Head of caudate nucleus (tissue), 42 donors: ENCODE measurements at regions not wholly inside any gene's neighbourhood (a gene's known extent, or its start where the extent isn't known, plus 50 kb on each side); places are given as distances from the start of the nearest gene placed in this dataset.
"Not testable (repeated sequence)": the region's sequence is repeated elsewhere in the genome, so short reads cannot be mapped to it uniquely, and the experiment has no call there.

Source experiments
- DNase-seq, 42 donors: peaks; one replicate each; pipeline versions ENCODE4 v3.0.0 to v3.0.0-alpha.2; 2020 to 2021; ENCODE audit warnings: mixed read lengths in 7 of 42
- intact Hi-C: fragments of 100-400 bp; cut with DNase I; formaldehyde crosslinking; loops from one replicate; pipeline ENCODE4 v1.15.0; 2022

- intact Hi-C loops, result no loop called here
- DNase-seq, result no peak
These were observed 663.3 kb upstream of the ADGRB3 start for GRCh38 chr6:67971812-67972211.

GRCh38 chr6:67966830-67967229 is 668.3 kb upstream of the ADGRB3 start:
- intact Hi-C loops, result no loop called here

GRCh38 chr6:67956352-67956751 is 678.7 kb upstream of the ADGRB3 start:
- intact Hi-C loops, result no loop called here
- DNase-seq, result no peak

More at GRCh38 chr6:67966830-67967229, 668.3 kb upstream of the ADGRB3 start:
- DNase-seq, result no peak

- no peak for DNase-seq
- intact Hi-C loops, result no loop called here
These were observed 682.1 kb upstream of the ADGRB3 start for GRCh38 chr6:67952948-67953347.

- DNase-seq, result no peak
- intact Hi-C loops, result no loop called here
These were observed 683.0 kb upstream of the ADGRB3 start for GRCh38 chr6:67952121-67952520.

- intact Hi-C loops, DNase-seq: not testable (repeated sequence)
These were observed 687.3 kb upstream of the ADGRB3 start for GRCh38 chr6:67947762-67948161.

- no peak for DNase-seq
- intact Hi-C loops, result no loop called here
These were observed 699.1 kb upstream of the ADGRB3 start for GRCh38 chr6:67935976-67936477.

GRCh38 chr6:67933278-67933677 is 701.8 kb upstream of the ADGRB3 start:
- intact Hi-C loops, result no loop called here
- DNase-seq, result no peak

GRCh38 chr6:67922588-67922987 is 712.5 kb upstream of the ADGRB3 start:
- DNase-seq, intact Hi-C loops: not testable (repeated sequence)

- DNase-seq, intact Hi-C loops: not testable (repeated sequence)
These were observed 715.0 kb upstream of the ADGRB3 start for GRCh38 chr6:67920040-67920439.

GRCh38 chr6:67916399-67916798 is 718.7 kb upstream of the ADGRB3 start:
- DNase-seq, result no peak
- intact Hi-C loops, result no loop called here

GRCh38 chr6:67914419-67914818 is 720.7 kb upstream of the ADGRB3 start:
- intact Hi-C loops, result no loop called here
- no peak for DNase-seq

GRCh38 chr6:67909354-67909753 is 725.7 kb upstream of the ADGRB3 start:
- DNase-seq, result no peak
- intact Hi-C loops, result no loop called here

GRCh38 chr6:67908379-67908778 is 726.7 kb upstream of the ADGRB3 start:
- intact Hi-C loops, result no loop called here

GRCh38 chr6:67904735-67905134 is 730.3 kb upstream of the ADGRB3 start:
- DNase-seq, intact Hi-C loops: not testable (repeated sequence)

More at GRCh38 chr6:67908379-67908778, 726.7 kb upstream of the ADGRB3 start:
- no peak for DNase-seq

GRCh38 chr6:67898875-67899274 is 736.2 kb upstream of the ADGRB3 start:
- intact Hi-C loops, result no loop called here
- DNase-seq, result no peak

- intact Hi-C loops, result no loop called here
- no peak for DNase-seq
These were observed 737.0 kb upstream of the ADGRB3 start for GRCh38 chr6:67897998-67898607.

GRCh38 chr6:67896476-67896875 is 738.6 kb upstream of the ADGRB3 start:
- DNase-seq, result no peak
- intact Hi-C loops, result no loop called here

- DNase-seq, result no peak
- intact Hi-C loops, result no loop called here
These were observed 745.4 kb upstream of the ADGRB3 start for GRCh38 chr6:67889682-67889995.

GRCh38 chr6:67888886-67889681 is 746.0 kb upstream of the ADGRB3 start:
- intact Hi-C loops, result no loop called here
- no peak for DNase-seq

- intact Hi-C loops, result no loop called here
- DNase-seq, result no peak
These were observed 746.6 kb upstream of the ADGRB3 start for GRCh38 chr6:67888546-67888885.
